Colonic mucosa (tissue), 4 donors: ENCODE measurements at regions not wholly inside any gene's neighbourhood (a gene's known extent, or its start where the extent isn't known, plus 50 kb on each side); places are given as distances from the start of the nearest gene placed in this dataset.

Experiments used
- DNase-seq: peaks from one replicate; pipeline ENCODE4 v3.0.0-alpha.2; 2020
- H3K27ac ChIP-seq: fragments of 200-600 bp; one replicate; pipeline ENCODE4 v1.8.0; 2021
- H3K27me3 ChIP-seq: fragments of 200-600 bp; one replicate; pipeline ENCODE4 v1.8.0; 2021
- H3K36me3 ChIP-seq: fragments of 200-600 bp; one replicate; pipeline ENCODE4 v1.8.0; 2021
- H3K4me1 ChIP-seq: fragments of 200-600 bp; one replicate; pipeline ENCODE4 v1.8.0; 2021; ENCODE audit warnings: mild to moderate bottlenecking
- H3K4me3 ChIP-seq: fragments of 200-600 bp; one replicate; pipeline ENCODE4 v1.8.0; 2021
- H3K9ac ChIP-seq, 2 donors: one replicate each; pipeline ENCODE4 v1.7.0; 2013; ENCODE audit warnings: control low read depth in 2 of 2, low read depth in 2 of 2, low read length in 2 of 2
- H3K9me3 ChIP-seq: fragments of 200-600 bp; one replicate; pipeline ENCODE4 v1.8.0; 2021
- intact Hi-C: fragments of 100-400 bp; cut with DNase I; formaldehyde crosslinking; loops from one replicate; pipeline ENCODE4 v1.14.1; 2022
- TF ChIP-seq, protein P1 (sequence below): fragments of 200-600 bp; IDR thresholded peaks from one replicate; pipeline ENCODE4 v1.8.0; 2022; ENCODE audit warnings: antibody characterized with exemption, mild to moderate bottlenecking
- donor health status: healthy.
- donor health status: DM: no; HTN: no; CAD: no.
- donor health status: DM: no; HTN: no; CAD: no.

DNA sequence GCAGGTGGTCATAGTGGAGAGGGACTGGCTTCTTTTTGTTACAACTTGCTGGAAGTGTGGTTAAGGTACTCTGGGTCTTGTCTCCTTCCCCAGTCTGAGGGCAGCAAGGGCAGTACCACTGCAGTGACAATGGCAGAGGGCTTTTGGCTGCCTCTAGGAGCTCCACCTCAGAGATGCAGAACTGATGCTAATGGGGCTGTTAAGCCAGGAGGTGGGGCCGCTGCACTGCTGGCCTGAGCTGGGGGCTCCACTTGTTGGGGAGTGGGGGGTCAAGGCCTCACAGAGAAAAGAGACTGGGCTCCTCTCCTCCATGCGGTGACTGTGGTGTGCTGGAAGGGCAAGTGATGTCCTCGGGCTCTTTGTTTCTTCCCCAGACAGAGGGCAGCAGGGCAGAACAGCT, 135.7 kb downstream of the DSEL start:
- H3K4me3 ChIP-seq = no peak overlapping the region
- H3K9me3 ChIP-seq = no peaks in the 10 kb centered on the region
- H3K27me3 ChIP-seq = no peaks in the 10 kb centered on the region
- H3K27ac ChIP-seq = no peak overlapping the region
- no peaks in the 10 kb centered on the region for H3K4me1 ChIP-seq
- no peak for DNase-seq
- H3K9ac ChIP-seq = no peak overlapping the region
- TF ChIP-seq, protein P1, sequence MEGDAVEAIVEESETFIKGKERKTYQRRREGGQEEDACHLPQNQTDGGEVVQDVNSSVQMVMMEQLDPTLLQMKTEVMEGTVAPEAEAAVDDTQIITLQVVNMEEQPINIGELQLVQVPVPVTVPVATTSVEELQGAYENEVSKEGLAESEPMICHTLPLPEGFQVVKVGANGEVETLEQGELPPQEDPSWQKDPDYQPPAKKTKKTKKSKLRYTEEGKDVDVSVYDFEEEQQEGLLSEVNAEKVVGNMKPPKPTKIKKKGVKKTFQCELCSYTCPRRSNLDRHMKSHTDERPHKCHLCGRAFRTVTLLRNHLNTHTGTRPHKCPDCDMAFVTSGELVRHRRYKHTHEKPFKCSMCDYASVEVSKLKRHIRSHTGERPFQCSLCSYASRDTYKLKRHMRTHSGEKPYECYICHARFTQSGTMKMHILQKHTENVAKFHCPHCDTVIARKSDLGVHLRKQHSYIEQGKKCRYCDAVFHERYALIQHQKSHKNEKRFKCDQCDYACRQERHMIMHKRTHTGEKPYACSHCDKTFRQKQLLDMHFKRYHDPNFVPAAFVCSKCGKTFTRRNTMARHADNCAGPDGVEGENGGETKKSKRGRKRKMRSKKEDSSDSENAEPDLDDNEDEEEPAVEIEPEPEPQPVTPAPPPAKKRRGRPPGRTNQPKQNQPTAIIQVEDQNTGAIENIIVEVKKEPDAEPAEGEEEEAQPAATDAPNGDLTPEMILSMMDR = no peak
- no peaks in the 10 kb centered on the region for H3K36me3 ChIP-seq
- intact Hi-C loops = no loop called here

DNA sequence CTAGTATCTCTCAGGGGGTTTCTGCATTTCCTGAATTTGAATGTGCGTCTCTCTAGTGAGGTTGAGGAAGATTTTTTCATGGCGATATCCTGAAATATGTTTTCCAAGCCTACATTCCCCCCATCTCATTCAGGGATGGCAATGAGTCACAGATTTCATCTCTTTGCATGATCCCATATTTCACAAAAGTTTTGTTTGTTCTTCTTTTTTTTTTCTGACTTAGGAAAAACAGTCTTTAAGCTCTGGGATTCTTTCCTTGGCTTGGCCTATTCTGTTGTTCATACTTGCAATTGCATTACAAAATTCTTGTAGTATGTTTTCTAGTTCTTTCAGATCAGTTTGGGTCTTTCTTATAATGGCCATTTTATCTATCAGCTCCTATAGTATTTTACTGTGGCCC, 136.5 kb downstream of the DSEL start:
- no peak for DNase-seq
- no peaks in the 10 kb centered on the region for H3K9me3 ChIP-seq

GRCh38 chr18:67376372-67376771, 140.1 kb downstream of the DSEL start:
- H3K9ac ChIP-seq = no peak overlapping the region
- no peaks in the 10 kb centered on the region for H3K36me3 ChIP-seq
- TF ChIP-seq, protein P1 = no peak
- H3K27ac ChIP-seq = no peak overlapping the region
- H3K4me3 ChIP-seq = no peak overlapping the region
- no peaks in the 10 kb centered on the region for H3K4me1 ChIP-seq
- no peaks in the 10 kb centered on the region for H3K9me3 ChIP-seq
- intact Hi-C loops = no loop called here
- no peaks in the 10 kb centered on the region for H3K27me3 ChIP-seq
- no peak for DNase-seq

More for the DNA sequence above, 136.5 kb downstream of the DSEL start:
- Histone ChIP-seq H3K9ac (no peak overlapping the region), H3K27ac (no peak overlapping the region), H3K36me3 (no peaks in the 10 kb centered on the region), H3K4me1 (no peaks in the 10 kb centered on the region), H3K27me3 (no peaks in the 10 kb centered on the region), H3K4me3 (no peak overlapping the region)
- intact Hi-C loops = no loop called here
- TF ChIP-seq, protein P1 = no peak

- H3K4me1 ChIP-seq = no peaks in the 10 kb centered on the region
- TF ChIP-seq, protein P1 = no peak
- no peak overlapping the region for H3K9ac ChIP-seq
- no peak for DNase-seq
- no peak overlapping the region for H3K27ac ChIP-seq
- H3K36me3 ChIP-seq = no peaks in the 10 kb centered on the region
- H3K9me3 ChIP-seq = no peaks in the 10 kb centered on the region
- intact Hi-C loops = no loop called here
- no peaks in the 10 kb centered on the region for H3K27me3 ChIP-seq
- no peak overlapping the region for H3K4me3 ChIP-seq
These were observed 142.9 kb downstream of the DSEL start for GRCh38 chr18:67373636-67374035.

GRCh38 chr18:67367540-67367939, 149.0 kb downstream of the DSEL start:
- intact Hi-C loops = no loop called here
- DNase-seq = no peak
- TF ChIP-seq, protein P1 = no peak

DNA sequence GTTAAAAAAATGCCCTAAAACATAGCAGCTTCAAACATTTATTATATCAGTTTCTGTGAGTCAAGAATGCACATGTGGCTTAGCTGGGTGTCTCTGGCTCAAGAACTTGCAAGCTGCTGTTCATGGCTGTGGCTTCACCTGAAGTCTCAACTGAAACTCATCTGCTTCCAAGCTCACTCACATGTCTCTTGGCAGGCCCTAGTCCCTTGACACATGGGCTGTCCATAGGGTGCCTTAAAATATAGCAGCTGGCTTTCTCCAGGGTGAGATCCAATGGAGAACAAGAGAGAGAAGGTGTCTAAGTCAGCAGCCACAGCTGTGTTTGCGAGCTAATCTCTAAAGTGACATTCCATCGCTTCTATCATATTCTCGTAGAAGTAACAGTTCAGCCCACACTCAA, 152.8 kb downstream of the DSEL start:
- TF ChIP-seq, protein P1 = no peak
- intact Hi-C loops = no loop called here

More at GRCh38 chr18:67367540-67367939, 149.0 kb downstream of the DSEL start:
- H3K9ac ChIP-seq = no peak overlapping the region
- H3K27ac ChIP-seq = no peak overlapping the region
- H3K4me3 ChIP-seq = no peak overlapping the region
- H3K36me3 ChIP-seq = no peaks in the 10 kb centered on the region
- H3K9me3 ChIP-seq = no peaks in the 10 kb centered on the region
- H3K4me1 ChIP-seq = no peaks in the 10 kb centered on the region
- no peaks in the 10 kb centered on the region for H3K27me3 ChIP-seq

More for the DNA sequence above, 152.8 kb downstream of the DSEL start:
- H3K27ac ChIP-seq = no peak overlapping the region
- H3K9me3 ChIP-seq = no peaks in the 10 kb centered on the region
- no peak overlapping the region for H3K4me3 ChIP-seq
- DNase-seq = no peak
- H3K36me3 ChIP-seq = no peaks in the 10 kb centered on the region
- no peaks in the 10 kb centered on the region for H3K27me3 ChIP-seq
- H3K4me1 ChIP-seq = no peaks in the 10 kb centered on the region
- no peak overlapping the region for H3K9ac ChIP-seq
